ENCODE measurements at regions not wholly inside any gene's neighbourhood (a gene's known extent, or its start where the extent isn't known, plus 50 kb on each side); places are given as distances from the start of the nearest gene placed in this dataset.

DNA sequence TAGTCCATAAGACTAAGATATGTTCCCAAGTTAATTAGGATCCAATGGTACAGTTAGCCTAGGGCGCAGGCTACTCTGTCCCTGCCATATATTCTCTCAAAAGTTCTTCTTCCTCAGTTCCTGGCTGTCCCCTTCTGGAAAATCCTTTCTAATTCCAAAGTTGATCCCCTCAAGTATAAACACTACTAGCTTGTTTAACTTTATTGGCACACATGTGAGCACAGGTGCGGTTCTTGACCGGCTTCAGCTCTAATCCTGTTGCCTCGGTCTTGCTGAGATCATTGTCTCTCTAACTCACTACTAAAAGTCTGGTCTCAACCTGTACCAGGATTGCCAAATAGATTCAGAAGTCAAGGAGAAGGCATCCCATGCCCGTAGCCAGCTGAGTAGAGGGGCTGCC is 89.0 kb downstream of the SEMA4F start:
- Histone ChIP-seq H3K4me3 (no peak overlapping the region), H3K4me1 (peaks cover 12% of the 10 kb centered on the region), H3K27ac (replicated peaks) (no peak overlapping the region), H3K27me3 (ENCODE audit: low read depth) (peaks cover 12% of the 10 kb centered on the region), H3K36me3 (no peaks in the 10 kb centered on the region), H3K9me3 (replicated peaks) (no peaks in the 10 kb centered on the region)
- TF ChIP-seq, protein P1, sequence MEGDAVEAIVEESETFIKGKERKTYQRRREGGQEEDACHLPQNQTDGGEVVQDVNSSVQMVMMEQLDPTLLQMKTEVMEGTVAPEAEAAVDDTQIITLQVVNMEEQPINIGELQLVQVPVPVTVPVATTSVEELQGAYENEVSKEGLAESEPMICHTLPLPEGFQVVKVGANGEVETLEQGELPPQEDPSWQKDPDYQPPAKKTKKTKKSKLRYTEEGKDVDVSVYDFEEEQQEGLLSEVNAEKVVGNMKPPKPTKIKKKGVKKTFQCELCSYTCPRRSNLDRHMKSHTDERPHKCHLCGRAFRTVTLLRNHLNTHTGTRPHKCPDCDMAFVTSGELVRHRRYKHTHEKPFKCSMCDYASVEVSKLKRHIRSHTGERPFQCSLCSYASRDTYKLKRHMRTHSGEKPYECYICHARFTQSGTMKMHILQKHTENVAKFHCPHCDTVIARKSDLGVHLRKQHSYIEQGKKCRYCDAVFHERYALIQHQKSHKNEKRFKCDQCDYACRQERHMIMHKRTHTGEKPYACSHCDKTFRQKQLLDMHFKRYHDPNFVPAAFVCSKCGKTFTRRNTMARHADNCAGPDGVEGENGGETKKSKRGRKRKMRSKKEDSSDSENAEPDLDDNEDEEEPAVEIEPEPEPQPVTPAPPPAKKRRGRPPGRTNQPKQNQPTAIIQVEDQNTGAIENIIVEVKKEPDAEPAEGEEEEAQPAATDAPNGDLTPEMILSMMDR (IDR thresholded peaks at IDR 0.05; ENCODE audit: borderline replicate concordance): no peak
- no peak for DNase-seq
- intact Hi-C loops (cut with micrococcal nuclease): no loop called here

DNA sequence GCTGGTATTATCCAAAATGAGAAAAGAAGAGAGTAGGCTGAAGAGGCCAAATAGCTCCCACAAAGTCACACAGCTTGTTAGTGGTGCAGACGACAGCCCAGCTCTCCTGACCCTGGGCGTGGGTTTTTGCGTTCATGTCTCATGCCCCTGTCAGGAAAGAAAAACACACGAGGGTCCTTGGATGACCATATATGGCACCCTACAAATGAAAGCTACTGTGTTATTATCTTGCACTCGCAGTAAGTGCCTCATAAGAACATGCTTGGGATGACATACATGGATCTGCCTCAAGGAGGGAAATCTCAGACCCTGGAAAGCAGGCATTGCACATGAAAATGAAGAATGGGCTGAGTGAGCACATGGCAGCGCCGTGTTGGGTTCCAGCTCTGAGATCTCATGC is 89.7 kb downstream of the SEMA4F start:
- DNase-seq: no peak
- Histone ChIP-seq H3K4me1 (peaks cover 12% of the 10 kb centered on the region), H3K36me3 (no peaks in the 10 kb centered on the region), H3K27me3 (ENCODE audit: low read depth) (peaks cover 18% of the 10 kb centered on the region), H3K4me3 (no peak overlapping the region), H3K27ac (replicated peaks) (no peak overlapping the region), H3K9me3 (replicated peaks) (no peaks in the 10 kb centered on the region)
- intact Hi-C loops (cut with micrococcal nuclease): no loop called here
- TF ChIP-seq, protein P1 (IDR thresholded peaks at IDR 0.05; ENCODE audit: borderline replicate concordance): no peak

DNA sequence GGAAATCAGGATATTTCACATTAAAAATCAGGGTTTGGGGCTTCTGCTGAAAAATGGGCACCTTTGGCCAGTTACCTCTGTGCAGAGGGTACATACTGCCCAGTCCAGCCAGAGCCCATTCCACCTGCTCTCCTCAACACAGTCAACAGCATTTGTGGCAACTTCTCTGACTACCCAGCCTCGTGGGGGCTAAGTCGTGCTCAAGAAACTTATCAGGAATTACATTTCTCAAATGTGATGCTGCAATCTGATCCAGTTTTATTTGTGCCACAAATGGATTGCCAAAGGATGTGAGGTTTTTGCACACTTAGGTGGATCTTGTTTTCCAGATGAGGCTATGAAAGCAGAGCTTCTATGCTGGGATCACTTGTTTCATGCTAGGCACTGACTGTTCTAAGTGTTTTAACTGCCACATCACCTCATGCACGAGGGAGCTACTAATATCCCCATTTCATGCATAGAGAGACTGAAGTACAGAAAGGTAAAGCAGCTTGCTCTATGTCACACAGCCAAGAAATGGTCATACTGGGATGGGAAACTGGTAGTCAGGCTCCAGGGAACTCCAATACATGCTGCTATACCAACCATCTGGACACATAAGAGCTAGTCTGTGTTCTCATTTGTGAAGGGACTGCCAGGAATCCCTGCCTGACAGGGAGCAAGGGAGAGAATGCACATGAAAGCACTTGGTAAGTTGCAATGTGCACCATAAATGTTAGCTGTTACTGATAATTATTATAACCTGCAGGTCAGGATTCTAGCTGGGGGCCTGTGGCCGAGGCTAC is 89.0 kb upstream of the HK2 start:
- no peak for DNase-seq
- no peak overlapping the region for H3K27ac ChIP-seq (replicated peaks)
- H3K9me3 ChIP-seq (replicated peaks): no peaks in the 10 kb centered on the region
- H3K4me1 ChIP-seq: peaks cover 12% of the 10 kb centered on the region
- peaks cover 24% of the 10 kb centered on the region for H3K27me3 ChIP-seq (ENCODE audit: low read depth)
- intact Hi-C loops (cut with micrococcal nuclease): no loop called here
- no peaks in the 10 kb centered on the region for H3K36me3 ChIP-seq
- H3K4me3 ChIP-seq: no peak overlapping the region
- TF ChIP-seq, protein P1 (IDR thresholded peaks at IDR 0.05; ENCODE audit: borderline replicate concordance): no peak

DNA sequence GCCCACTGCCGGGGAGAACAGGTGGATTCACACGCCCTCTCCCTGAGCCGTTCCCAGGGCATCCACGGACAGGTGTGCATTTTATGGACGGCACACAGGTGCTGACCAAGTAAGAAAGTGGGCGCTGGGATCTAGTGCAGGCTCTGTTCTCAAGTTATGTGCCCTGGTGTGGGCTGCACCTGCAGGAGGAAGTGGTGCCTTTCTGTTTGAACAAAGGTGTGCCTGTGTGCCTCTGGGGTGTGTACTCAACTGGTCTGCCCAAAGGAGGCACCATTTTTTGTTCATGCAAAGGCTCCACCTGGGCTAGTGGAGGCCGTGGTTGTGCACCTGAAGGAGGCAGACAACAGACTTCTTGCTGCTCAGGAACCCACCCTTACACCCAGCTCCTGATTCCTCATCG is 88.2 kb upstream of the HK2 start:
- TF ChIP-seq, protein P1 (IDR thresholded peaks at IDR 0.05; ENCODE audit: borderline replicate concordance): no peak

DNA sequence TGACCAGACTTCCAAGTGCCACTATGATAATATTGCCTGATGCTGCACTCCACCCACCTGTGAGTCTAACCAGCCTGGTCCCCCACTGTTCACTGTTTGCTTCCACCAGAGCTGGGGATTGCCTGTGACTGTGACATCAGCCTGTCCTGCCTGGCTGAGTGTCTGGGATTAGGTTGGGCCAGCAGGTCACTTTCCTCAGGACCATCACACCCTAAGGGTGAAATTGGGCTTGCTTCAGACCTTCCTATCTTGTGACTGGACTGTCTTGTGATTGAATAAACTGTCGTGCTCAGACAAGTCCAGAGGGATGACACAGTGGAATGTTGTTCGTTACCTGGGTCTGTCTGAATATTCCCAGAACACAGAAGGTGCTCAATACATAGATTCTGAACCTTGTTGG is 87.4 kb upstream of the HK2 start:
- TF ChIP-seq, protein P1 (IDR thresholded peaks at IDR 0.05; ENCODE audit: borderline replicate concordance): no peak
- no peaks in the 10 kb centered on the region for H3K4me1 ChIP-seq
- no peak overlapping the region for H3K4me3 ChIP-seq
- DNase-seq: no peak
- H3K36me3 ChIP-seq: no peaks in the 10 kb centered on the region
- intact Hi-C loops (cut with micrococcal nuclease): no loop called here
- no peak overlapping the region for H3K27ac ChIP-seq (replicated peaks)
- H3K9me3 ChIP-seq (replicated peaks): no peaks in the 10 kb centered on the region
- H3K27me3 ChIP-seq (ENCODE audit: low read depth): peaks cover 26% of the 10 kb centered on the region

More for the DNA sequence above, 88.2 kb upstream of the HK2 start:
- no peak overlapping the region for H3K4me3 ChIP-seq
- no peaks in the 10 kb centered on the region for H3K36me3 ChIP-seq
- intact Hi-C loops (cut with micrococcal nuclease): no loop called here
- no peak overlapping the region for H3K27ac ChIP-seq (replicated peaks)
- no peak for DNase-seq
- no peaks in the 10 kb centered on the region for H3K9me3 ChIP-seq (replicated peaks)
- H3K27me3 ChIP-seq (ENCODE audit: low read depth): peaks cover 24% of the 10 kb centered on the region
- peaks cover 6% of the 10 kb centered on the region for H3K4me1 ChIP-seq
